Neuronal stem cell (in vitro differentiated cells): ENCODE measurements at regions not wholly inside any gene's neighbourhood (a gene's known extent, or its start where the extent isn't known, plus 50 kb on each side); places are given as distances from the start of the nearest gene placed in this dataset.
A peak's percentile ranks its signal among the peaks of the same experiment; 100 is the strongest.

ENCODE experiments used
- DNase-seq: peaks from one replicate; pipeline ENCODE4 v3.0.0-alpha.2; 2013; ENCODE audit warnings: low spot score
- H2AFZ ChIP-seq: one replicate; pipeline ENCODE4 v1.6.1; 2013; ENCODE audit warnings: mild to moderate bottlenecking, low read length, inconsistent platforms
- H2AK5ac ChIP-seq: 2 replicates; pipeline ENCODE4 v1.6.1; 2013; ENCODE audit warnings: low read depth, mild to moderate bottlenecking, inconsistent platforms, low read length, moderate library complexity, mixed read lengths
- H2BK120ac ChIP-seq: 2 replicates; pipeline ENCODE4 v1.6.1; 2013; ENCODE audit warnings: low read depth, mild to moderate bottlenecking, inconsistent platforms, low read length, moderate library complexity, mixed read lengths
- H2BK12ac ChIP-seq: one replicate; pipeline ENCODE4 v1.6.1; 2013; ENCODE audit warnings: low read length, inconsistent platforms
- H2BK15ac ChIP-seq: 2 replicates; pipeline ENCODE4 v1.6.1; 2013; ENCODE audit warnings: mild to moderate bottlenecking, low read length, inconsistent platforms, mixed read lengths
- H2BK5ac ChIP-seq: one replicate; pipeline ENCODE4 v1.6.1; 2013; ENCODE audit warnings: inconsistent platforms, mild to moderate bottlenecking, low read length, moderate library complexity
- H3K14ac ChIP-seq: one replicate; pipeline ENCODE4 v1.6.1; 2013; ENCODE audit warnings: low read length, inconsistent platforms
- H3K18ac ChIP-seq: 2 replicates; pipeline ENCODE4 v1.6.1; 2013; ENCODE audit warnings: low read length, inconsistent platforms
- H3K23ac ChIP-seq: 2 replicates; pipeline ENCODE4 v1.6.1; 2013; ENCODE audit warnings: low read depth, mild to moderate bottlenecking, mixed read lengths, low read length, inconsistent platforms; ENCODE audit not compliant: poor library complexity
- H3K27ac ChIP-seq: replicated peaks from 3 replicates; pipeline ENCODE4 v1.5.1; 2013; ENCODE audit warnings: low read length, inconsistent platforms
- H3K27me3 ChIP-seq, 3 experiments: 2 replicates each; pipeline ENCODE4 v1.6.1; 2013; ENCODE audit warnings: low read length in 3 of 3, mild to moderate bottlenecking in 2 of 3, inconsistent platforms in 1 of 3, low read depth in 1 of 3, mixed read lengths in 1 of 3, moderate library complexity in 1 of 3; ENCODE audit not compliant: control insufficient read depth in 3 of 3, insufficient read depth in 3 of 3
- H3K36me3 ChIP-seq, 2 donors: replicated peaks in 1 of 2; 2 replicates each; pipeline ENCODE4 v1.6.1; 2013; ENCODE audit warnings: low read length in 2 of 2; ENCODE audit not compliant: control insufficient read depth in 2 of 2, insufficient read depth in 2 of 2
- H3K4ac ChIP-seq: 2 replicates; pipeline ENCODE4 v1.6.1; 2013; ENCODE audit warnings: inconsistent platforms, mild to moderate bottlenecking, low read length, moderate library complexity
- H3K4me1 ChIP-seq, 2 donors: 1 replicate in 1 of 2; 2 replicates in 1 of 2; pipeline ENCODE4 v1.6.1; 2013; ENCODE audit warnings: low read length in 2 of 2, low read depth in 1 of 2; ENCODE audit not compliant: control insufficient read depth in 2 of 2, insufficient read depth in 1 of 2
- H3K4me2 ChIP-seq: one replicate; pipeline ENCODE4 v1.6.1; 2013; ENCODE audit warnings: mild to moderate bottlenecking, low read length, inconsistent platforms; ENCODE audit not compliant: insufficient read depth, poor library complexity, severe bottlenecking
- H3K4me3 ChIP-seq, 2 donors: 2 replicates each; pipeline ENCODE4 v1.5.1; 2013; ENCODE audit warnings: low read length in 2 of 2, mild to moderate bottlenecking in 2 of 2, inconsistent platforms in 1 of 2, moderate library complexity in 1 of 2
- H3K79me1 ChIP-seq: one replicate; pipeline ENCODE4 v1.6.1; 2013; ENCODE audit warnings: low read depth, mild to moderate bottlenecking, inconsistent platforms, low read length, moderate library complexity
- H3K9ac ChIP-seq: one replicate; pipeline ENCODE4 v1.6.1; 2013; ENCODE audit warnings: mild to moderate bottlenecking, low read depth, low read length, inconsistent platforms; ENCODE audit not compliant: poor library complexity
- H3K9me3 ChIP-seq, 2 donors: replicated peaks in 1 of 2; 2 replicates each; pipeline versions ENCODE3 to v1.6.1; 2013; ENCODE audit warnings: low read length in 2 of 2, mild to moderate bottlenecking in 2 of 2, inconsistent platforms in 1 of 2, low read depth in 1 of 2, mixed read lengths in 1 of 2, moderate library complexity in 1 of 2; ENCODE audit not compliant: control insufficient read depth in 2 of 2, insufficient read depth in 1 of 2
- H4K8ac ChIP-seq: one replicate; pipeline ENCODE4 v1.6.1; 2013; ENCODE audit warnings: low read depth, mild to moderate bottlenecking, inconsistent platforms, low read length, moderate library complexity
- H4K91ac ChIP-seq: one replicate; pipeline ENCODE4 v1.6.1; 2013; ENCODE audit warnings: low read length, low read depth, mild to moderate bottlenecking, inconsistent platforms; ENCODE audit not compliant: poor library complexity
- WGBS, 2 donors: extraction: QIAGEN DNeasy Blood & Tissue Kit; methylation state at CpG; one replicate each; pipeline ENCODE4 v1.1.7; 2013; ENCODE audit warnings: missing lambda C conversion rate in 2 of 2, mixed read lengths in 1 of 2; ENCODE audit not compliant: insufficient read length in 2 of 2, insufficient replicate concordance in 1 of 2; ENCODE audit errors: extremely low coverage in 2 of 2; 5-methylcytosine and 5-hydroxymethylcytosine counted together

- peak overlapping the region; percentile 98 for H2AFZ ChIP-seq
- no peak overlapping the region for H2BK5ac ChIP-seq
- H2AK5ac ChIP-seq: no peak overlapping the region
- no peak overlapping the region for H3K4me3 ChIP-seq
- no peak overlapping the region for H2BK120ac ChIP-seq
- H3K14ac ChIP-seq: no peak overlapping the region
- H3K18ac ChIP-seq: no peak overlapping the region
- peaks cover 7 to 8% of the 10 kb centered on the region in 2 donors for H3K4me1 ChIP-seq
- no peak overlapping the region for H3K27ac ChIP-seq
- no peak for DNase-seq
- H3K79me1 ChIP-seq: no peaks in the 10 kb centered on the region
- no CpG with 5 or more reads among the region's 4 CpGs for WGBS, 2 donors
- no peak overlapping the region for H3K23ac ChIP-seq
- no peaks in the 10 kb centered on the region for H3K9me3 ChIP-seq
- H3K27me3 ChIP-seq: no peaks in the 10 kb centered on the region
- H4K91ac ChIP-seq: no peak overlapping the region
- no peak overlapping the region for H3K4ac ChIP-seq
- no peak overlapping the region for H2BK12ac ChIP-seq
- H3K9ac ChIP-seq: no peak overlapping the region
- no peak overlapping the region for H4K8ac ChIP-seq
- H3K36me3 ChIP-seq: no peaks in the 10 kb centered on the region
- H3K4me2 ChIP-seq: no peak overlapping the region
- H2BK15ac ChIP-seq: no peak overlapping the region
Measured at GRCh38 chr13:44142941-44143665, 230.5 kb upstream of the SERP2 start.

GRCh38 chr13:44146138-44146537, 227.5 kb upstream of the SERP2 start:
- H2BK12ac ChIP-seq: no peak overlapping the region
- H2AK5ac ChIP-seq: no peak overlapping the region
- no peak overlapping the region for H3K18ac ChIP-seq
- no peak overlapping the region for H2BK120ac ChIP-seq
- H3K9me3 ChIP-seq: no peaks in the 10 kb centered on the region
- no peaks in the 10 kb centered on the region for H3K27me3 ChIP-seq
- WGBS, 2 donors: no CpG with 5 or more reads among the region's 1 CpG
- no peaks in the 10 kb centered on the region for H3K79me1 ChIP-seq
- H3K4me1 ChIP-seq: peaks cover 2 to 5% of the 10 kb centered on the region in 2 donors
- H3K27ac ChIP-seq: no peak overlapping the region
- H2BK15ac ChIP-seq: no peak overlapping the region
- no peak overlapping the region for H3K23ac ChIP-seq
- H3K4me3 ChIP-seq: no peak overlapping the region
- no peak overlapping the region for H3K4ac ChIP-seq
- no peak overlapping the region for H3K4me2 ChIP-seq
- no peak overlapping the region for H3K9ac ChIP-seq
- no peaks in the 10 kb centered on the region for H3K36me3 ChIP-seq
- no peak overlapping the region for H3K14ac ChIP-seq
- no peak overlapping the region for H2BK5ac ChIP-seq
- no peak for DNase-seq
- H2AFZ ChIP-seq: no peak overlapping the region
- H4K91ac ChIP-seq: no peak overlapping the region
- H4K8ac ChIP-seq: no peak overlapping the region

DNA sequence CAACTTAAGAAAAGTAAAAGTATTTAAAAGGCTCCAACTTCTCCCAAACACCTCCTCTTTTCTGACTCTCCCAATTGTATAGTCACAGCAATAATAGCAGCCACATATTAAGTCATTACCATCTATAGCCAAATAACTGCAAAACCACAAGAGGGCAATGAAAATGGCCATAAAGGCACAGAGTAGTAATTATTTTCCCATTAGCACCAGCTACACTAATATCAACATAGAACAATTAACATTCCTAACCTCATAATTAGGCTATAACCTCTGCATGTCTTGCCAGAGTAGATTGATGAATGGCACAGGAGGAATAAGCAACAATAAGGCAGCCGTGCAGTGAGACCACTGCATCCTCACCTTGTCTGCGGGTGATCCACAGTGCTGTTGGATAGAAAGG, 226.4 kb upstream of the SERP2 start:
- Histone ChIP-seq H2BK15ac (no peak overlapping the region), H2AFZ (no peak overlapping the region), H2BK120ac (no peak overlapping the region), H3K23ac (no peak overlapping the region), H3K79me1 (no peaks in the 10 kb centered on the region), H3K4ac (no peak overlapping the region), H3K4me3 (no peak overlapping the region), H3K9ac (no peak overlapping the region), H3K14ac (no peak overlapping the region), H4K91ac (no peak overlapping the region), H3K4me1 (peaks cover 0 to 2% of the 10 kb centered on the region in 2 donors), H3K18ac (no peak overlapping the region), H4K8ac (no peak overlapping the region), H3K4me2 (no peak overlapping the region), H2BK12ac (no peak overlapping the region), H3K27me3 (no peaks in the 10 kb centered on the region), H2BK5ac (no peak overlapping the region), H3K27ac (no peak overlapping the region), H3K9me3 (no peaks in the 10 kb centered on the region), H3K36me3 (no peaks in the 10 kb centered on the region), H2AK5ac (no peak overlapping the region)
- DNase-seq: no peak
- no CpG with 5 or more reads among the region's 2 CpGs for WGBS, 2 donors

GRCh38 chr13:44147648-44148047, 226.0 kb upstream of the SERP2 start:
- no peak overlapping the region for H3K9ac ChIP-seq
- no peak overlapping the region for H3K18ac ChIP-seq
- H3K36me3 ChIP-seq: no peaks in the 10 kb centered on the region
- H3K79me1 ChIP-seq: no peaks in the 10 kb centered on the region
- no peak overlapping the region for H2BK15ac ChIP-seq
- no peak overlapping the region for H2BK5ac ChIP-seq
- H3K4me1 ChIP-seq: peaks cover 0 to 2% of the 10 kb centered on the region in 2 donors
- no peak overlapping the region for H4K8ac ChIP-seq
- no peaks in the 10 kb centered on the region for H3K27me3 ChIP-seq
- H4K91ac ChIP-seq: no peak overlapping the region
- H3K27ac ChIP-seq: no peak overlapping the region
- no peaks in the 10 kb centered on the region for H3K9me3 ChIP-seq
- no CpG with 5 or more reads among the region's 2 CpGs for WGBS, 2 donors
- H3K4ac ChIP-seq: no peak overlapping the region
- H2AFZ ChIP-seq: no peak overlapping the region
- H2AK5ac ChIP-seq: no peak overlapping the region
- H3K23ac ChIP-seq: no peak overlapping the region
- DNase-seq: no peak
- H3K4me3 ChIP-seq: no peak overlapping the region
- H3K14ac ChIP-seq: no peak overlapping the region
- H2BK12ac ChIP-seq: no peak overlapping the region
- H2BK120ac ChIP-seq: no peak overlapping the region
- H3K4me2 ChIP-seq: no peak overlapping the region
